OCI-M2 (cell line): ENCODE measurements at regions not wholly inside any gene's neighbourhood (a gene's known extent, or its start where the extent isn't known, plus 50 kb on each side); places are given as distances from the start of the nearest gene placed in this dataset.

Experiments used
- DNase-seq: peaks from one replicate; lab custom pipeline; 2025; ENCODE audit not compliant: unreplicated experiment; lab: John Stamatoyannopoulos, UW

- no peak for DNase-seq
Observed at GRCh38 chr7:145293754-145294153, 457.9 kb upstream of the TPK1 start.

- DNase-seq = no peak
Observed at GRCh38 chr7:145293228-145293701, 457.4 kb upstream of the TPK1 start.

GRCh38 chr7:145289384-145289783, 453.5 kb upstream of the TPK1 start:
- DNase-seq = no peak

GRCh38 chr7:145276118-145276517, 440.3 kb upstream of the TPK1 start:
- DNase-seq = no peak

GRCh38 chr7:145269418-145270161, 433.7 kb upstream of the TPK1 start:
- DNase-seq = no peak

GRCh38 chr7:145265180-145265579, 429.3 kb upstream of the TPK1 start:
- no peak for DNase-seq

- DNase-seq = no peak
Observed at GRCh38 chr7:145263886-145264285, 428.0 kb upstream of the TPK1 start.

GRCh38 chr7:145252031-145252430, 416.2 kb upstream of the TPK1 start:
- DNase-seq = no peak

- DNase-seq = no peak
Observed at GRCh38 chr7:145224775-145225174, 388.9 kb upstream of the TPK1 start.

GRCh38 chr7:145219461-145219860, 383.6 kb upstream of the TPK1 start:
- DNase-seq = no peak

- DNase-seq = no peak
Observed at GRCh38 chr7:145216866-145217265, 381.0 kb upstream of the TPK1 start.

- DNase-seq = no peak
Observed at GRCh38 chr7:145212050-145212449, 376.2 kb upstream of the TPK1 start.

- no peak for DNase-seq
Observed at GRCh38 chr7:145211211-145211610, 375.4 kb upstream of the TPK1 start.

GRCh38 chr7:145193951-145194350, 358.1 kb upstream of the TPK1 start:
- no peak for DNase-seq

- DNase-seq = no peak
Observed at GRCh38 chr7:145184956-145185355, 349.1 kb upstream of the TPK1 start.

- DNase-seq = no peak
Observed at GRCh38 chr7:145183069-145183468, 347.2 kb upstream of the TPK1 start.

GRCh38 chr7:145175366-145175765, 339.5 kb upstream of the TPK1 start:
- DNase-seq = no peak

GRCh38 chr7:145169908-145170307, 334.1 kb upstream of the TPK1 start:
- no peak for DNase-seq

- DNase-seq = no peak
Observed at GRCh38 chr7:145168879-145169278, 333.0 kb upstream of the TPK1 start.

- no peak for DNase-seq
Observed at GRCh38 chr7:145168427-145168826, 332.6 kb upstream of the TPK1 start.

- DNase-seq = no peak
Observed at GRCh38 chr7:145156834-145157233, 321.0 kb upstream of the TPK1 start.

- DNase-seq = no peak
Observed at GRCh38 chr7:145152589-145152988, 316.7 kb upstream of the TPK1 start.

- no peak for DNase-seq
Observed at GRCh38 chr7:145151676-145152075, 315.8 kb upstream of the TPK1 start.
